GM21723 (cell line): ENCODE measurements at regions not wholly inside any gene's neighbourhood (a gene's known extent, or its start where the extent isn't known, plus 50 kb on each side); places are given as distances from the start of the nearest gene placed in this dataset.
"Not testable (repeated sequence)": the region's sequence is repeated elsewhere in the genome, so short reads cannot be mapped to it uniquely, and the experiment has no call there.

ENCODE experiments used
- ATAC-seq: cut with Tn5 transposase; IDR thresholded peaks from one replicate; pipeline ENCODE4 v1.9.1; 2021; ENCODE audit warnings: mild to moderate bottlenecking, moderate library complexity; ENCODE audit not compliant: unreplicated experiment

GRCh38 chr9:62526306-62526705 is 1336.5 kb downstream of the SPATA31A7 start:
- not testable (repeated sequence) for ATAC-seq

GRCh38 chr9:62532162-62532776 is 1342.4 kb downstream of the SPATA31A7 start:
- not testable (repeated sequence) for ATAC-seq

- not testable (repeated sequence) for ATAC-seq
Measured at GRCh38 chr9:62532777-62533173, 1342.9 kb downstream of the SPATA31A7 start.

- ATAC-seq, result peak; percentile 67
Measured at GRCh38 chr9:62550539-62550938, 1360.7 kb downstream of the SPATA31A7 start.

GRCh38 chr9:62560603-62561002 is 1370.8 kb downstream of the SPATA31A7 start:
- ATAC-seq, result not testable (repeated sequence)

- not testable (repeated sequence) for ATAC-seq
Measured at GRCh38 chr9:62565132-62565531, 1375.3 kb downstream of the SPATA31A7 start.

- not testable (repeated sequence) for ATAC-seq
Measured at GRCh38 chr9:62566430-62566829, 1376.6 kb downstream of the SPATA31A7 start.

GRCh38 chr9:62597128-62597527 is 1407.3 kb downstream of the SPATA31A7 start:
- ATAC-seq, result not testable (repeated sequence)
